MM.1S (cell line): ENCODE measurements at regions not wholly inside any gene's neighbourhood (a gene's known extent, or its start where the extent isn't known, plus 50 kb on each side); places are given as distances from the start of the nearest gene placed in this dataset.
"Not testable (repeated sequence)": the region's sequence is repeated elsewhere in the genome, so short reads cannot be mapped to it uniquely, and the experiment has no call there.

Experiments
- DNase-seq: peaks from one replicate; pipeline ENCODE4 v3.0.0-alpha.2; 2015
- H2AFZ ChIP-seq: fragments of 300-600 bp; sonication (generic); 2 replicates; pipeline ENCODE4 v1.6.0; 2016; ENCODE audit warnings: antibody characterized with exemption, low read length
- H3F3A ChIP-seq: fragments of 300-600 bp; sonication (generic); 2 replicates; pipeline ENCODE4 v1.6.1; 2016; ENCODE audit warnings: mild to moderate bottlenecking, antibody characterized with exemption, low read length, moderate library complexity, mixed read lengths; ENCODE audit not compliant: insufficient read depth
- H3K27ac ChIP-seq: fragments of 300-600 bp; sonication (generic); 2 replicates; pipeline ENCODE4 v1.5.1; 2016; ENCODE audit warnings: mild to moderate bottlenecking, low read length
- H3K27me3 ChIP-seq: fragments of 300-600 bp; sonication (generic); replicated peaks from 2 replicates; pipeline ENCODE4 v1.6.0; 2016; ENCODE audit warnings: low read length; ENCODE audit not compliant: insufficient read depth
- H3K36me3 ChIP-seq: fragments of 300-600 bp; sonication (generic); replicated peaks from 2 replicates; pipeline ENCODE4 v1.6.1; 2016; ENCODE audit warnings: mild to moderate bottlenecking, low read length, mixed read lengths; ENCODE audit not compliant: insufficient read depth
- H3K4me1 ChIP-seq: fragments of 300-600 bp; sonication (generic); 2 replicates; pipeline ENCODE4 v1.6.1; 2016; ENCODE audit warnings: low read length, mixed read lengths
- H3K4me2 ChIP-seq: fragments of 300-600 bp; sonication (generic); 2 replicates; pipeline ENCODE4 v1.6.0; 2016; ENCODE audit warnings: low read depth, low read length
- H3K4me3 ChIP-seq: fragments of 300-600 bp; sonication (generic); 2 replicates; pipeline ENCODE4 v1.5.1; 2016; ENCODE audit warnings: low read length, mixed read lengths
- H3K79me2 ChIP-seq: fragments of 300-600 bp; sonication (generic); 2 replicates; pipeline ENCODE4 v1.6.1; 2016; ENCODE audit warnings: mixed run types, low read length, mixed read lengths
- H3K9ac ChIP-seq: fragments of 300-600 bp; sonication (generic); 2 replicates; pipeline ENCODE4 v1.6.1; 2016; ENCODE audit warnings: low read length, mixed read lengths
- H3K9me2 ChIP-seq: fragments of 300-600 bp; sonication (generic); replicated peaks from 2 replicates; pipeline ENCODE4 v1.6.1; 2016; ENCODE audit warnings: mild to moderate bottlenecking, low read length, mixed read lengths; ENCODE audit not compliant: insufficient read depth
- H3K9me3 ChIP-seq: fragments of 300-600 bp; sonication (generic); replicated peaks from 2 replicates; pipeline ENCODE4 v1.6.1; 2016; ENCODE audit warnings: mild to moderate bottlenecking, low read length, mixed read lengths; ENCODE audit not compliant: insufficient read depth
- H4K20me1 ChIP-seq: fragments of 300-600 bp; sonication (generic); 2 replicates; pipeline ENCODE4 v1.6.1; 2016; ENCODE audit warnings: mild to moderate bottlenecking, low read length, moderate library complexity, mixed read lengths; ENCODE audit not compliant: insufficient read depth
- EZH2 ChIP-seq: fragments of 300-600 bp; sonication (generic); optimal IDR thresholded peaks from 2 replicates; pipeline ENCODE3; 2017; ENCODE audit warnings: low read depth, mild to moderate bottlenecking, antibody characterized with exemption, low read length, mixed read lengths
- EZH2phosphoT487 ChIP-seq: fragments of 300-600 bp; sonication (generic); IDR thresholded peaks from 2 replicates; pipeline ENCODE4 v1.6.1; 2018; ENCODE audit warnings: antibody characterized with exemption, low read length
- TF ChIP-seq, protein P1 (sequence below): fragments of 300-600 bp; sonication (generic); IDR thresholded peaks from 2 replicates; pipeline ENCODE4 v1.5.1; 2016; ENCODE audit warnings: antibody characterized with exemption, low read length, mixed read lengths

DNA sequence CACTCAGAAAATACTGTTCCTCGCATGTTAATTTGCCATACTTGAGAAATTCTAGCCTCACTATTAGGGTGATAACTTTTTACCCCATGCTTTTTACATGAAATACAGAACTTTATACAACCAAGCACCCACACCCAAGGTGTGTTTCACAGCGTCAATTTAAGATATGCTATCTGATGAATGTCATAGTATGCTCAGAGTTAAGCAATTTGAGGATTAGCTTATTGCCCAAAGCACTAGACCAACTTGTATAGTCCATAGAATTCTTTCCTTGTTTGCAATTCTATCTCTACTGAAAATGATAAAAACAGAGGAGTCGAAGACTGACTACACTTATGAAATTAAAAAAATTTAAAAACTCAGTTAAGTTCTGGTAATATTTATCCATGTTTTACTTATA, 82.1 kb upstream of the CARMIL1 start:
- H3K27ac ChIP-seq = no peak overlapping the region
- H3K4me3 ChIP-seq = no peak overlapping the region
- no peak for DNase-seq
- no peaks in the 10 kb centered on the region for H3K27me3 ChIP-seq
- no peaks in the 10 kb centered on the region for H3K79me2 ChIP-seq
- H3K9ac ChIP-seq = no peak overlapping the region
- H3F3A ChIP-seq = no peaks in the 10 kb centered on the region
- no peak overlapping the region for H3K4me2 ChIP-seq
- H2AFZ ChIP-seq = no peak overlapping the region
- no peaks in the 10 kb centered on the region for H4K20me1 ChIP-seq
- H3K9me3 ChIP-seq = no peaks in the 10 kb centered on the region
- no peaks in the 10 kb centered on the region for H3K36me3 ChIP-seq
- H3K4me1 ChIP-seq = no peaks in the 10 kb centered on the region
- TF ChIP-seq EZH2phosphoT487 (no peak), EZH2 (no peak)
- TF ChIP-seq, protein P1, sequence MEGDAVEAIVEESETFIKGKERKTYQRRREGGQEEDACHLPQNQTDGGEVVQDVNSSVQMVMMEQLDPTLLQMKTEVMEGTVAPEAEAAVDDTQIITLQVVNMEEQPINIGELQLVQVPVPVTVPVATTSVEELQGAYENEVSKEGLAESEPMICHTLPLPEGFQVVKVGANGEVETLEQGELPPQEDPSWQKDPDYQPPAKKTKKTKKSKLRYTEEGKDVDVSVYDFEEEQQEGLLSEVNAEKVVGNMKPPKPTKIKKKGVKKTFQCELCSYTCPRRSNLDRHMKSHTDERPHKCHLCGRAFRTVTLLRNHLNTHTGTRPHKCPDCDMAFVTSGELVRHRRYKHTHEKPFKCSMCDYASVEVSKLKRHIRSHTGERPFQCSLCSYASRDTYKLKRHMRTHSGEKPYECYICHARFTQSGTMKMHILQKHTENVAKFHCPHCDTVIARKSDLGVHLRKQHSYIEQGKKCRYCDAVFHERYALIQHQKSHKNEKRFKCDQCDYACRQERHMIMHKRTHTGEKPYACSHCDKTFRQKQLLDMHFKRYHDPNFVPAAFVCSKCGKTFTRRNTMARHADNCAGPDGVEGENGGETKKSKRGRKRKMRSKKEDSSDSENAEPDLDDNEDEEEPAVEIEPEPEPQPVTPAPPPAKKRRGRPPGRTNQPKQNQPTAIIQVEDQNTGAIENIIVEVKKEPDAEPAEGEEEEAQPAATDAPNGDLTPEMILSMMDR = no peak
- H3K9me2 ChIP-seq = no peaks in the 10 kb centered on the region

DNA sequence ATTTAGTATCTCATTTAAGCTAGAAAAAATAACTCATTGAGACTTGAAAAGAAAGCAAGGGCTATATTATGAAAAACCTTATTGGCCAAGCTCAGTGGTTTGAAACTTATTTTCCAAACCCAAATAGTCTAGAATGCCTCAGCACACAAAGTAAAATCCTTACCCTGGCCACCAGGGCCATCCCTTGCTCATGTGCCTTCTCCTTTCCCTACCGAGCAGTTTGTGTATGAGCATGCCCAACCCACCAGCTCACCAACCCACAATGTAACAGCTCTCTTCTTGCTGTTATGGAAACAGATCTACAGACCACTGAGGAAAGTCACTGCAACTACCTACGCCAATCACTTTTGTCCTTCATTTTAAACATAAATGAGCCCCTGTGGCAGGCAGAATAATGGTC, 79.6 kb upstream of the CARMIL1 start:
- no peaks in the 10 kb centered on the region for H3K27me3 ChIP-seq
- no peak overlapping the region for H3K4me2 ChIP-seq
- H3K36me3 ChIP-seq = no peaks in the 10 kb centered on the region
- H3F3A ChIP-seq = no peaks in the 10 kb centered on the region
- TF ChIP-seq EZH2 (no peak), EZH2phosphoT487 (no peak)
- TF ChIP-seq, protein P1 = no peak
- H3K9ac ChIP-seq = no peak overlapping the region
- no peaks in the 10 kb centered on the region for H3K9me3 ChIP-seq
- no peak for DNase-seq
- H3K9me2 ChIP-seq = no peaks in the 10 kb centered on the region
- H2AFZ ChIP-seq = no peak overlapping the region
- no peak overlapping the region for H3K4me3 ChIP-seq
- no peaks in the 10 kb centered on the region for H4K20me1 ChIP-seq
- H3K79me2 ChIP-seq = no peaks in the 10 kb centered on the region
- no peak overlapping the region for H3K27ac ChIP-seq
- no peaks in the 10 kb centered on the region for H3K4me1 ChIP-seq

DNA sequence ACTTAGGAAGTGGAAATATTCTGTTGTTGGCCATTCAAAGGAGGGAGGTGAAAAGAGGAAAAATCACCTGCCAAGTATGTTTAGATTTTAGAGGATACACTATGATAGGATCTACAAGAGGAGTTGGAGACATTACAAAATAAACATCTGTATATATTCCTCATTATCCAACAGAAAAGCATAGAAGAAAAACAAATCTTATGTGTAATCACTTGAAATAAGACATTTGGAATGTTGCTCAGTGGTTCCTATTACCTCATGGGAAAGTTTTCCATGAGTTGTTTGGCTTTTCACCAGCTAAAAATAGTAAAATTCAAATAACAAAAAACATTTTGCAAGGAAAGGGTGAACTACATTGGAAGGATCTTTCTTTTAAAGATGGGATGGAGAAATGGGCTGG, 76.7 kb upstream of the CARMIL1 start:
- no peaks in the 10 kb centered on the region for H4K20me1 ChIP-seq
- no peak overlapping the region for H3K9ac ChIP-seq
- H3K4me2 ChIP-seq = no peak overlapping the region

DNA sequence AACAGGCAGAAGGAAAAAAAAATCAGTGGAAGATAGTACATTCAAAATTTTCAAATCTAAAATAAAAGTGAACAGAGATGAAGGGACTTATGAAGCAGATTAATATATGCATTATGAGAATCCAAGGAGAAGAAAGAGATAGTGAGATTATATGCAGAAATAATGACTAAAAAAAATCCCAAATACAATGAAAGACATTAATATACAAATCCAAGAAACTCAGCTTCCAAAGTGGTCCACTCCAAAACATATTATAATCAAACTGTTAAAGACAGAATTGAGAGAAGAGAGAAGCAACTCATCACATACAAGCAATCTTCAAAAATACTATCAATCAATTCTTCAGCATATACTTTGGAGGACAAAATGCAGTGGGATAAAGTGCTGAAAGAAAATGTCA, 73.5 kb upstream of the CARMIL1 start:
- no peak overlapping the region for H3K27ac ChIP-seq
- no peak overlapping the region for H3K4me2 ChIP-seq
- H3K79me2 ChIP-seq = no peaks in the 10 kb centered on the region
- H3K4me1 ChIP-seq = no peaks in the 10 kb centered on the region
- H3K9ac ChIP-seq = no peak overlapping the region
- H2AFZ ChIP-seq = no peak overlapping the region
- H3K36me3 ChIP-seq = no peaks in the 10 kb centered on the region
- H3K9me2 ChIP-seq = no peaks in the 10 kb centered on the region
- H4K20me1 ChIP-seq = no peaks in the 10 kb centered on the region
- H3K9me3 ChIP-seq = no peaks in the 10 kb centered on the region
- no peak overlapping the region for H3K4me3 ChIP-seq
- no peaks in the 10 kb centered on the region for H3K27me3 ChIP-seq
- no peak for DNase-seq
- TF ChIP-seq EZH2phosphoT487 = no peak
- TF ChIP-seq EZH2 = no peak
- no peaks in the 10 kb centered on the region for H3F3A ChIP-seq

More for the DNA sequence above, 76.7 kb upstream of the CARMIL1 start:
- DNase-seq = no peak
- H3K9me3 ChIP-seq = no peaks in the 10 kb centered on the region
- H3K36me3 ChIP-seq = no peaks in the 10 kb centered on the region
- no peaks in the 10 kb centered on the region for H3K79me2 ChIP-seq
- no peaks in the 10 kb centered on the region for H3K27me3 ChIP-seq
- no peaks in the 10 kb centered on the region for H3K4me1 ChIP-seq
- H3K27ac ChIP-seq = no peak overlapping the region
- no peak overlapping the region for H2AFZ ChIP-seq
- H3K9me2 ChIP-seq = no peaks in the 10 kb centered on the region
- H3F3A ChIP-seq = no peaks in the 10 kb centered on the region
- no peak overlapping the region for H3K4me3 ChIP-seq
- no peak for TF ChIP-seq EZH2
- no peak for TF ChIP-seq EZH2phosphoT487

DNA sequence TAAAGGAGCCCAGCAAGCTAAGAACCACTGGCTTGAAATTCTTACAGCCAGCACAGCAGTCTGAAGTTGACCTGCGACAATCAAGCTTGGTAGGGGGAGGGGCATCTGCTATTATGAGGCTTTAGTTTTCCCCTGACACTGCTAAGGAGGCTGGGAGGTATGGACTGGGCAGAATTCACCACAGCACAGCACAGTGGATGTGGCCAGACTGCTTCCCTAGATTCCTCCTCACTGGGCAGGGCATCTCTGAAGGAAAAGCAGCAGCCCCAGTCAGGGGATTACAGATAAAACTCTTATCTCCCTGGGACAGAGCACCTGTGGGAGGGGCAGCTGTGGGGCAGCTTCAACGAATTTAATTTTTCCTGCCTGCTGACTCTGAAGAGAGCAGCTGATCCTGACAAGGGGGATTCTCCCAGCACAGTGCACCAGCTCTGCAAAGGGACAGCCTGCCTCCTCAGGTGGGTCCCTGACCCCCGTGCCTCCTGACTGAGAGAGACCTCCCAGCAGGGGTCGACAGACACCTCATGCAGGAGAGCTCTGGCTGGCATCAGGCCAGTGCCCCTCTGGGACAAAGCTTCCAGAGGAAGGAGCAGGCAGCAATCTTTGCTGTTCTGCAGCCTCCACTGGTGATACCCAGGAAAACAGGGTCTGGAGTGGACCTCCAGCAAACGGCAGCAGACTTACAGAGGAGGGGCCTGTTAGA, 71.6 kb upstream of the CARMIL1 start:
- not testable (repeated sequence) for H3K4me2 ChIP-seq, DNase-seq, H3K27me3 ChIP-seq, H3F3A ChIP-seq, H3K4me1 ChIP-seq, H3K27ac ChIP-seq, H3K9me2 ChIP-seq, H3K9me3 ChIP-seq, H2AFZ ChIP-seq, H3K9ac ChIP-seq, H4K20me1 ChIP-seq, H3K36me3 ChIP-seq, H3K4me3 ChIP-seq, H3K79me2 ChIP-seq
